ENCODE measurements at regions not wholly inside any gene's neighbourhood (a gene's known extent, or its start where the extent isn't known, plus 50 kb on each side); places are given as distances from the start of the nearest gene placed in this dataset.

DNA sequence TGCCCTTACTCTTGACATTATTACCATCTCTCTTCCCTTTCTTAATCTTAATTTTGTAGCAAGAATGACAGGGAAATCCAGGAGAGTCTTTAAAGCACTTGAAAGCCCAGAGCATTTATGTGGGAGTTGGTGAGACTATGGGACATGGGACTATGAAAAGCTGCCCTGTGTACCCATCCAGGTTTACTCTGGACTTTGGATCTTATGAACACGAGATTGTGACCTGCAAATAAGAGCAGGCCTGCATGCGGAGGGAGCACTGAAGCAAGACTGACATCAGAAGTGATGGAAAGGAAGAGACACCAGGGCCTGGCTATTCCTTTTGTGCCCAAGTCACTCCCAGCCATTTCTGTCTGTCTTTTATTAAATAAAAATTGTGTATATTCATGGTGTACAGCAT, 209.6 kb downstream of the NUF2 start:
- Histone ChIP-seq H3K27me3 (no peaks in the 10 kb centered on the region), H3K9me3 (replicated peaks in 1 of 3) (no peaks in the 10 kb centered on the region), H3K36me3 (replicated peaks in 1 of 2) (no peaks in the 10 kb centered on the region), H3K4me1 (replicated peaks in 1 of 2) (no peaks in the 10 kb centered on the region), H3K27ac (no peak overlapping the region), H3K4me3 (no peak overlapping the region)
- DNase-seq = no peak
- intact Hi-C loops (cut with DNase I) = no loop called here
- WGBS, 4 donors = 68 to 79% (median 73%) methylated on average over 2 of the region's 2 CpGs
- TF ChIP-seq, protein P1, sequence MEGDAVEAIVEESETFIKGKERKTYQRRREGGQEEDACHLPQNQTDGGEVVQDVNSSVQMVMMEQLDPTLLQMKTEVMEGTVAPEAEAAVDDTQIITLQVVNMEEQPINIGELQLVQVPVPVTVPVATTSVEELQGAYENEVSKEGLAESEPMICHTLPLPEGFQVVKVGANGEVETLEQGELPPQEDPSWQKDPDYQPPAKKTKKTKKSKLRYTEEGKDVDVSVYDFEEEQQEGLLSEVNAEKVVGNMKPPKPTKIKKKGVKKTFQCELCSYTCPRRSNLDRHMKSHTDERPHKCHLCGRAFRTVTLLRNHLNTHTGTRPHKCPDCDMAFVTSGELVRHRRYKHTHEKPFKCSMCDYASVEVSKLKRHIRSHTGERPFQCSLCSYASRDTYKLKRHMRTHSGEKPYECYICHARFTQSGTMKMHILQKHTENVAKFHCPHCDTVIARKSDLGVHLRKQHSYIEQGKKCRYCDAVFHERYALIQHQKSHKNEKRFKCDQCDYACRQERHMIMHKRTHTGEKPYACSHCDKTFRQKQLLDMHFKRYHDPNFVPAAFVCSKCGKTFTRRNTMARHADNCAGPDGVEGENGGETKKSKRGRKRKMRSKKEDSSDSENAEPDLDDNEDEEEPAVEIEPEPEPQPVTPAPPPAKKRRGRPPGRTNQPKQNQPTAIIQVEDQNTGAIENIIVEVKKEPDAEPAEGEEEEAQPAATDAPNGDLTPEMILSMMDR (IDR thresholded peaks at IDR 0.05) = no peak
- TF ChIP-seq POLR2A (IDR thresholded peaks at IDR 0.05) = no peak

- H3K4me3 ChIP-seq = no peak overlapping the region
- H3K27ac ChIP-seq = no peak overlapping the region
- no peaks in the 10 kb centered on the region for H3K9me3 ChIP-seq (replicated peaks in 1 of 3)
- H3K4me1 ChIP-seq (replicated peaks in 1 of 2) = no peaks in the 10 kb centered on the region
- intact Hi-C loops (cut with DNase I) = no loop called here
- no peaks in the 10 kb centered on the region for H3K36me3 ChIP-seq (replicated peaks in 1 of 2)
- TF ChIP-seq, protein P1 (IDR thresholded peaks at IDR 0.05) = no peak
- TF ChIP-seq POLR2A (IDR thresholded peaks at IDR 0.05) = no peak
- WGBS, 4 donors = 63 to 76% (median 69%) methylated on average over 5 of the region's 5 CpGs
- no peak for DNase-seq
- no peaks in the 10 kb centered on the region for H3K27me3 ChIP-seq
Observed at GRCh38 chr1:163535401-163535800, 213.6 kb downstream of the NUF2 start.

- intact Hi-C loops (cut with DNase I) = no loop called here
Observed at GRCh38 chr1:163535807-163536206, 214.1 kb downstream of the NUF2 start.

DNA sequence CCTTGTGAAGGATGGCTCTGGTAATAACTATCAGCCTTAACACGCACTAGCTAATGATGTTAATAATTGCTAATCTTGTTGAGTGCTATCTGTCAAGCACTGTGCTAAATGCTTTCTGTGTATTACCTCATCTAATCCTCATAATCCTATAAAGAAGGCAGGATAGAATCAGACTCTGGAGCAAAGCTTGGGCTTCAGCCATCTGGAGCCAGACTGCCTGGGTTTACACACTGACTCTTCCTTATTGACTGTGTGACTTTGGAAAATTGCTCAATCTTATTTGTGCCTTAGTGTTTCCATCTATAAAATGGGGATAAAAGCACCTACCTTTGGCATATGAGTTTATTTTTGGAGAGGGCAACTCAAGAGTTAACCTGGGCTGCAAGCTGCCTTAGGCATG, 216.1 kb downstream of the NUF2 start:
- Histone ChIP-seq H3K4me1 (replicated peaks in 1 of 2) (no peaks in the 10 kb centered on the region), H3K27me3 (no peaks in the 10 kb centered on the region), H3K9me3 (replicated peaks in 1 of 3) (no peaks in the 10 kb centered on the region), H3K36me3 (replicated peaks in 1 of 2) (no peaks in the 10 kb centered on the region), H3K27ac (no peak overlapping the region), H3K4me3 (no peak overlapping the region)
- TF ChIP-seq, protein P1 (IDR thresholded peaks at IDR 0.05) = no peak
- TF ChIP-seq POLR2A (IDR thresholded peaks at IDR 0.05) = no peak
- DNase-seq = peak in 1 of 7 donors; percentile 59
- WGBS, 4 donors = 84 to 94% (median 89%) methylated on average over 1 of the region's 1 CpG
- intact Hi-C loops (cut with DNase I) = no loop called here

More at GRCh38 chr1:163535807-163536206, 214.1 kb downstream of the NUF2 start:
- TF ChIP-seq POLR2A (IDR thresholded peaks at IDR 0.05) = no peak
- TF ChIP-seq, protein P1 (IDR thresholded peaks at IDR 0.05) = peak in 5 of 6 experiments; percentile 12 to 51 (median 36)
- 54 to 66% (median 61%) methylated on average over 3 of the region's 3 CpGs for WGBS, 4 donors
- H3K27ac ChIP-seq = no peak overlapping the region
- DNase-seq = no peak
- H3K27me3 ChIP-seq = no peaks in the 10 kb centered on the region
- H3K4me3 ChIP-seq = no peak overlapping the region
- no peaks in the 10 kb centered on the region for H3K36me3 ChIP-seq (replicated peaks in 1 of 2)
- no peaks in the 10 kb centered on the region for H3K9me3 ChIP-seq (replicated peaks in 1 of 3)
- no peaks in the 10 kb centered on the region for H3K4me1 ChIP-seq (replicated peaks in 1 of 2)
